Large intestine (tissue), 3 donors: ENCODE measurements at regions not wholly inside any gene's neighbourhood (a gene's known extent, or its start where the extent isn't known, plus 50 kb on each side); places are given as distances from the start of the nearest gene placed in this dataset.

Experiments used
- DNase-seq, 2 donors: peaks; one replicate each; pipeline versions ENCODE4 v3.0.0 to v3.0.0-alpha.2; 2013
- H3K27ac ChIP-seq: one replicate; pipeline ENCODE4 v1.5.1; 2013; ENCODE audit warnings: low read length
- H3K27me3 ChIP-seq: 2 replicates; pipeline ENCODE4 v1.6.1; 2013; ENCODE audit warnings: low read length; ENCODE audit not compliant: control insufficient read depth, insufficient read depth
- H3K36me3 ChIP-seq: 2 replicates; pipeline ENCODE4 v1.6.1; 2013; ENCODE audit warnings: low read length; ENCODE audit not compliant: control insufficient read depth, insufficient read depth
- H3K4me1 ChIP-seq: one replicate; pipeline ENCODE4 v1.6.1; 2013; ENCODE audit warnings: low read length; ENCODE audit not compliant: control insufficient read depth, insufficient read depth
- H3K4me3 ChIP-seq: one replicate; pipeline ENCODE4 v1.5.1; 2013; ENCODE audit warnings: low read length
- H3K9me3 ChIP-seq: one replicate; pipeline ENCODE4 v1.6.1; 2013; ENCODE audit warnings: mild to moderate bottlenecking, low read depth, low read length, moderate library complexity; ENCODE audit not compliant: control insufficient read depth
- WGBS: methylation state at CpG from one replicate; pipeline ENCODE4 v1.1.5; 2013; ENCODE audit warnings: low lambda C conversion rate; ENCODE audit not compliant: insufficient coverage; 5-methylcytosine and 5-hydroxymethylcytosine counted together

- WGBS, result no CpG with 5 or more reads among the region's 4 CpGs
- Histone ChIP-seq H3K27me3 (no peaks in the 10 kb centered on the region), H3K4me1 (no peaks in the 10 kb centered on the region), H3K4me3 (no peak overlapping the region), H3K36me3 (no peaks in the 10 kb centered on the region), H3K9me3 (no peaks in the 10 kb centered on the region), H3K27ac (no peak overlapping the region)
- no peak for DNase-seq
Measured at GRCh38 chr11:133697603-133698180, 147.6 kb downstream of the SPATA19 start.

- Histone ChIP-seq H3K27ac (no peak overlapping the region), H3K4me1 (no peaks in the 10 kb centered on the region), H3K4me3 (no peak overlapping the region), H3K9me3 (no peaks in the 10 kb centered on the region), H3K36me3 (no peaks in the 10 kb centered on the region), H3K27me3 (no peaks in the 10 kb centered on the region)
- no peak for DNase-seq
- 100% methylated on average over 1 of the region's 5 CpGs for WGBS
Measured at GRCh38 chr11:133697161-133697560, 148.2 kb downstream of the SPATA19 start.

GRCh38 chr11:133695387-133695786 lies 149.9 kb downstream of the SPATA19 start:
- DNase-seq, result no peak
- WGBS, result no CpG with 5 or more reads among the region's 2 CpGs
- Histone ChIP-seq H3K9me3 (no peaks in the 10 kb centered on the region), H3K27me3 (no peaks in the 10 kb centered on the region), H3K27ac (no peak overlapping the region), H3K4me1 (no peaks in the 10 kb centered on the region), H3K4me3 (no peak overlapping the region), H3K36me3 (no peaks in the 10 kb centered on the region)

DNA sequence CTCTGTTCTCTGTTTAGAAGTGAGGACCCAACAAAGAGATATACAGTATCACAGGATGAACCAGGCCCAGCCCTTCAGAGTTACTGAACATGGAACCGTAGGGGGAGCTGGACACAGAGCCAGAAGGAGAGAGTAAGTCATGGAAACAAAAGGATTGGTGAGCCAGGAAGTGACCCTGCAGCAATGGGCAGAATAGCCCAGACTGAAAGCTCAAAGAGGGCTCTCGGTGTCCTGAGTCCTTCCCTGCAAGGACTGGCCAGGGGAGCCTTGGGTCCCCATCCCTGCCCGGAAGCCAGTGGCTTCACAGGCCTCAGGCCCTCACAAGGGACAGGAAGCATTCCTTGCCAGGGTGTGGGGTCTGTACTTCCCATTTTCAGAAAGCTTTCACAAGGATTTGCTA lies 150.6 kb downstream of the SPATA19 start:
- no peaks in the 10 kb centered on the region for H3K36me3 ChIP-seq
- no peaks in the 10 kb centered on the region for H3K27me3 ChIP-seq
- WGBS, result no CpG with 5 or more reads among the region's 3 CpGs
- DNase-seq, result no peak
- H3K27ac ChIP-seq, result no peak overlapping the region
- H3K4me3 ChIP-seq, result no peak overlapping the region
- no peaks in the 10 kb centered on the region for H3K9me3 ChIP-seq
- no peaks in the 10 kb centered on the region for H3K4me1 ChIP-seq

GRCh38 chr11:133693110-133693509 lies 152.2 kb downstream of the SPATA19 start:
- Histone ChIP-seq H3K4me3 (no peak overlapping the region), H3K4me1 (no peaks in the 10 kb centered on the region), H3K9me3 (no peaks in the 10 kb centered on the region), H3K27me3 (no peaks in the 10 kb centered on the region), H3K36me3 (no peaks in the 10 kb centered on the region), H3K27ac (no peak overlapping the region)
- DNase-seq, result no peak
- 83% methylated on average over 1 of the region's 9 CpGs for WGBS

DNA sequence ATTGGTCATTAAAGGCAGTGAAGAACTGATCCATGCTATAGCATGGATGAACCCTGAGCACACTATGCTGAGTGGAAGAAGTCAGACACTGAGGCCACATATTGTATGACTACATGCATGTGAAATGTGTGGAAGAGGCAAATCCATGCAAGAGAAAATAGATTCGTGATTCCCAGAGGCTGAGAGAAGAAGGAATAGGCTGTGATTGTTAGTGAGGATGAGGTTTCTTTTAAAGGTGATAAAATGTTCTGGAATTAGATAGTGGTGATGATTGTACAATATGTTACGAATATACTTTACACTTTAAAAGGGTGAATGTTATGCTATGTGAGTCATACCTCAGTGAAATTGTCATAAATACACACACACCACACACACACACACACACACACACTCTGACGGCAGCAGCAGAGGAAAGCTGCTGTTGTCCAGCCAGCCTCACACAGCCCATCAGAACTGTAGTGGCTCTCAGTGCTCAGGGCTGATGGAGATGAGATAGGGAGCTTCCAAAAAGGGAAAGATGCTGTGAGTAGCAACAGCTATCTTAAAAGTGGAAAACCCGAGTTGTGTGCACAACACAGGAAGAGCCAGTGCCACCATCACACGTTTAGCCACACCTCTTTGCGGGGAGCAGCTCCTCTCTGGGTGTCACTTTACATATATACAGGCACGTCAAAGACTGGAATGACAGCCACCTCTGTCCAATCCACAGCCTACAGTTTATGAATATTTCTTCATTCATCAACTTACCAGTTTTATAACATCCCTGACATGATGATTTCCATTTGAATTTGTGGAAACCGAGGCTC lies 153.0 kb downstream of the SPATA19 start:
- no peak overlapping the region for H3K27ac ChIP-seq
- 54% methylated on average over 4 of the region's 8 CpGs for WGBS
- H3K27me3 ChIP-seq, result no peaks in the 10 kb centered on the region

DNA sequence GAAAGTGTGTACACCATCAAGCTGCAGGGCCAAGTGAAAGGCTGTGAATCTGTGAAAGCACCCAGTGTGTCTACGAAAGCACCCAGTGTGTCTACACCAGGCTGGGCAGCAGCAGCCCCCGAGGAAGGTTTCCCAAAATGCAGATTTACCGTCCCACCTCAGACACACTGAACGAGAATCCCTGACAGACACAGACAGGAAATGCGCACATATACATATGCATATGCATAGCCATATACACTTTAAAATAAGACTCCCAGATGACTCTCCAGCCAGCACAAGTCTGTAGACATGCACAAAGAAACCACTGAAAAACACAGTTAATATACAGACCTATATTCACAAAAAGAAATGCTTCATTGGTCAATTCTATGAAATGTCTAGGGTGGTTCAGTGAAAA lies 155.5 kb upstream of the OPCML start:
- Histone ChIP-seq H3K4me3 (no peak overlapping the region), H3K4me1 (no peaks in the 10 kb centered on the region), H3K27ac (no peak overlapping the region), H3K27me3 (no peaks in the 10 kb centered on the region), H3K9me3 (no peaks in the 10 kb centered on the region), H3K36me3 (no peaks in the 10 kb centered on the region)
- WGBS, result no CpG with 5 or more reads among the region's 5 CpGs
- DNase-seq, result no peak

More for the DNA sequence above, 153.0 kb downstream of the SPATA19 start:
- H3K4me1 ChIP-seq, result no peaks in the 10 kb centered on the region
- H3K4me3 ChIP-seq, result no peak overlapping the region
- no peaks in the 10 kb centered on the region for H3K9me3 ChIP-seq
- H3K36me3 ChIP-seq, result no peaks in the 10 kb centered on the region
- no peak for DNase-seq

GRCh38 chr11:133681901-133682300 lies 149.6 kb upstream of the OPCML start:
- Histone ChIP-seq H3K9me3 (no peaks in the 10 kb centered on the region), H3K27me3 (peaks cover 3% of the 10 kb centered on the region), H3K27ac (no peak overlapping the region), H3K36me3 (no peaks in the 10 kb centered on the region), H3K4me3 (no peak overlapping the region), H3K4me1 (no peaks in the 10 kb centered on the region)
- DNase-seq, result no peak
- WGBS, result no CpG with 5 or more reads among the region's 6 CpGs

GRCh38 chr11:133679896-133680295 lies 147.6 kb upstream of the OPCML start:
- no peaks in the 10 kb centered on the region for H3K9me3 ChIP-seq
- no peak for DNase-seq
- H3K36me3 ChIP-seq, result no peaks in the 10 kb centered on the region
- H3K27ac ChIP-seq, result no peak overlapping the region
- no peak overlapping the region for H3K4me3 ChIP-seq
- peaks cover 3% of the 10 kb centered on the region for H3K27me3 ChIP-seq
- H3K4me1 ChIP-seq, result no peaks in the 10 kb centered on the region
- no CpG with 5 or more reads among the region's 5 CpGs for WGBS

DNA sequence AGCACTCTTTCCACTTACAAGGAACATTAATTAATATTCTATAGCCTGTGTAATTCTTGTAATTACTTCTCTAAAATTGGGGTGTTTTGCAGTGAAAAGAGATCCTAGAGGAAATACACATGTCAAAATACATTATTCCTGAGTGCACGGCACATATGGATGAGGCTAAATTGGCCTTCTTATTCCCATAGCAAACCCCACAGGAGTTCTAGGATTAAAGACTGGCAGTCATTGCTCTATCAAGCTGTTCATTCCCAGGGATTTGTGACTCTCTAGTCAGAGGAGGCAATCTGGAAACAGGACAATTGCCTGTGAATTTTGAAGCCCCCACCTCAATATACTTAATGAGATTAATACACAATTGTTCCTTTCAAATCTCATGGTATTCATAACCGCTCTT lies 145.9 kb upstream of the OPCML start:
- Histone ChIP-seq H3K36me3 (no peaks in the 10 kb centered on the region), H3K27me3 (peaks cover 3% of the 10 kb centered on the region), H3K4me3 (no peak overlapping the region), H3K27ac (no peak overlapping the region), H3K4me1 (no peaks in the 10 kb centered on the region), H3K9me3 (no peaks in the 10 kb centered on the region)
- no peak for DNase-seq
- no CpG with 5 or more reads among the region's 2 CpGs for WGBS

DNA sequence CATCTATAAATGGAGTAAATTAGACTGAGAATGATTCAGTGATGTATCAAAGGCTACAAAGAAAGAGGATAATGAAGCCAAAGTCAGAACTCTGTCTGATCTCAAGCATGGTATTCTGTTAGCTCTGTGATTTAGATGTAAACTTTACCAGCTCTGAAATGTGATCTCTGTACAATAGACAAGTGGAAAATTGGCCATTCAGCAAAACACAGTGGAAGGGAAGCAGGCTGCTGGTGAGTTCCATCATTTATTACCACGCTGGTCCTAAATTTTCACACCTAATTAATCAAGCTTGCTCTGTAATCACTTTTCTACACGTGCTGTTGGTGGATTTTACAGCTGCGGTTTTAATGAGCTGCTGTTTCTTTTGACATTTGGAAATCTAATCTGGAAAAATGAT lies 145.1 kb upstream of the OPCML start:
- WGBS, result no CpG with 5 or more reads among the region's 3 CpGs
- H3K27me3 ChIP-seq, result peaks cover 3% of the 10 kb centered on the region
- no peak overlapping the region for H3K27ac ChIP-seq
- no peaks in the 10 kb centered on the region for H3K9me3 ChIP-seq
- DNase-seq, result no peak
- H3K4me1 ChIP-seq, result no peaks in the 10 kb centered on the region
- H3K36me3 ChIP-seq, result no peaks in the 10 kb centered on the region
- H3K4me3 ChIP-seq, result no peak overlapping the region
